H9 (cell line): ENCODE measurements at regions not wholly inside any gene's neighbourhood (a gene's known extent, or its start where the extent isn't known, plus 50 kb on each side); places are given as distances from the start of the nearest gene placed in this dataset.

Experiments
- DNase-seq: peaks from one replicate; pipeline ENCODE4 v3.0.0-alpha.2; 2017
- H2AFZ ChIP-seq: one replicate; pipeline ENCODE4 v1.6.1; 2013; ENCODE audit warnings: mild to moderate bottlenecking, low read length, control low read depth, moderate library complexity
- H2AK5ac ChIP-seq: 2 replicates; pipeline ENCODE4 v1.6.1; 2013; ENCODE audit warnings: low read length, control low read depth, mixed read lengths; ENCODE audit not compliant: insufficient read length
- H2BK120ac ChIP-seq: one replicate; pipeline ENCODE4 v1.6.1; 2013; ENCODE audit warnings: low read depth, mild to moderate bottlenecking, low read length, control low read depth, inconsistent platforms; ENCODE audit not compliant: poor library complexity, severe bottlenecking
- H2BK12ac ChIP-seq: 2 replicates; pipeline ENCODE4 v1.6.1; 2013; ENCODE audit warnings: low read length, control low read depth, mixed read lengths, low read depth; ENCODE audit not compliant: insufficient read length
- H2BK15ac ChIP-seq: 2 replicates; pipeline ENCODE4 v1.6.1; 2013; ENCODE audit warnings: low read depth, low read length, control low read depth
- H2BK20ac ChIP-seq: one replicate; pipeline ENCODE4 v1.6.1; 2013; ENCODE audit warnings: low read depth, mild to moderate bottlenecking, low read length, control low read depth, inconsistent platforms; ENCODE audit not compliant: poor library complexity, severe bottlenecking
- H2BK5ac ChIP-seq: 2 replicates; pipeline ENCODE4 v1.6.1; 2013; ENCODE audit warnings: low read length, control low read depth, mixed read lengths; ENCODE audit not compliant: insufficient read length
- H3K14ac ChIP-seq: 2 replicates; pipeline ENCODE4 v1.6.1; 2013; ENCODE audit warnings: low read length, control low read depth; ENCODE audit not compliant: insufficient read depth
- H3K18ac ChIP-seq: 2 replicates; pipeline ENCODE4 v1.6.1; 2013; ENCODE audit warnings: low read depth, mild to moderate bottlenecking, mixed read lengths, low read length, control low read depth; ENCODE audit not compliant: insufficient read length
- H3K23ac ChIP-seq: 2 replicates; pipeline ENCODE4 v1.6.1; 2013; ENCODE audit warnings: low read length, control low read depth, mixed read lengths, low read depth; ENCODE audit not compliant: insufficient read length
- H3K23me2 ChIP-seq: 2 replicates; pipeline ENCODE4 v1.6.1; 2013; ENCODE audit warnings: low read depth, mild to moderate bottlenecking, mixed read lengths, low read length, control low read depth; ENCODE audit not compliant: insufficient read length, poor library complexity, severe bottlenecking
- H3K27ac ChIP-seq: 2 replicates; pipeline ENCODE4 v1.5.1; 2013; ENCODE audit warnings: low read length, control low read depth, mixed read lengths, low read depth; ENCODE audit not compliant: insufficient read length
- H3K27me3 ChIP-seq: 2 replicates; pipeline ENCODE4 v1.6.1; 2013; ENCODE audit warnings: low read length, control low read depth, inconsistent platforms; ENCODE audit not compliant: insufficient read depth
- H3K4ac ChIP-seq: 2 replicates; pipeline ENCODE4 v1.6.1; 2013; ENCODE audit warnings: low read depth, mild to moderate bottlenecking, control low read depth, inconsistent platforms, low read length, moderate library complexity
- H3K4me1 ChIP-seq: 2 replicates; pipeline ENCODE4 v1.6.1; 2013; ENCODE audit warnings: low read length, control low read depth, inconsistent platforms; ENCODE audit not compliant: insufficient read depth
- H3K4me2 ChIP-seq: 2 replicates; pipeline ENCODE4 v1.6.1; 2013; ENCODE audit warnings: low read length, control low read depth, mixed read lengths; ENCODE audit not compliant: insufficient read length, insufficient read depth
- H3K56ac ChIP-seq: 2 replicates; pipeline ENCODE4 v1.6.1; 2013; ENCODE audit warnings: low read depth, mild to moderate bottlenecking, mixed read lengths, low read length, control low read depth; ENCODE audit not compliant: insufficient read length
- H3K79me1 ChIP-seq: 2 replicates; pipeline ENCODE4 v1.6.1; 2013; ENCODE audit warnings: low read depth, mild to moderate bottlenecking, moderate library complexity, low read length, control low read depth, inconsistent platforms; ENCODE audit not compliant: insufficient read depth, poor library complexity, severe bottlenecking
- H3K79me2 ChIP-seq: 2 replicates; pipeline ENCODE4 v1.6.1; 2013; ENCODE audit warnings: low read length, control low read depth, inconsistent platforms; ENCODE audit not compliant: insufficient read depth
- H3K9ac ChIP-seq: 2 replicates; pipeline ENCODE4 v1.6.1; 2013; ENCODE audit warnings: low read length, control low read depth, mixed read lengths; ENCODE audit not compliant: insufficient read length; ENCODE audit errors: extremely low read depth
- H3K9me3 ChIP-seq: one replicate; pipeline ENCODE4 v1.6.1; 2013; ENCODE audit warnings: low read depth, low read length, inconsistent platforms; ENCODE audit not compliant: control insufficient read depth
- H3T11ph ChIP-seq: one replicate; pipeline ENCODE4 v1.6.1; 2013; ENCODE audit warnings: mild to moderate bottlenecking, low read length, control low read depth, inconsistent platforms
- H4K20me1 ChIP-seq: one replicate; pipeline ENCODE4 v1.6.1; 2013; ENCODE audit not compliant: control insufficient read depth, insufficient read length, insufficient read depth
- H4K5ac ChIP-seq: 2 replicates; pipeline ENCODE4 v1.6.1; 2013; ENCODE audit warnings: low read depth, mild to moderate bottlenecking, mixed read lengths, low read length, control low read depth; ENCODE audit not compliant: insufficient read length
- H4K8ac ChIP-seq: replicated peaks from 2 replicates; pipeline ENCODE4 v1.6.1; 2013; ENCODE audit warnings: low read length, control low read depth, mixed read lengths, low read depth; ENCODE audit not compliant: insufficient read length
- H4K91ac ChIP-seq: 2 replicates; pipeline ENCODE4 v1.6.1; 2013; ENCODE audit warnings: low read depth, mild to moderate bottlenecking, moderate library complexity, mixed read lengths, low read length, control low read depth; ENCODE audit not compliant: insufficient read length
- H3K27ac Mint-ChIP-seq, 3 experiments: 2 replicates in 2 of 3; 3 replicates in 1 of 3; pipeline ENCODE4 v1.8.0; 2020 to 2021; ENCODE audit warnings: mixed read lengths in 3 of 3, mild to moderate bottlenecking in 1 of 3, moderate library complexity in 1 of 3
- H3K27me3 Mint-ChIP-seq: 2 replicates; pipeline ENCODE4 v1.8.0; 2021; ENCODE audit warnings: low read depth, mild to moderate bottlenecking, moderate library complexity, mixed read lengths
- H3K36me3 Mint-ChIP-seq, 3 experiments: 2 replicates in 2 of 3; 3 replicates in 1 of 3; pipeline ENCODE4 v1.8.0; 2020 to 2021; ENCODE audit warnings: low read depth in 3 of 3, mixed read lengths in 3 of 3; ENCODE audit not compliant: insufficient read depth in 1 of 3
- H3K4me1 Mint-ChIP-seq, 2 experiments: 2 replicates each; pipeline ENCODE4 v1.8.0; 2020; ENCODE audit warnings: mixed read lengths in 2 of 2
- H3K4me3 Mint-ChIP-seq, 2 experiments: 2 replicates in 1 of 2; 3 replicates in 1 of 2; pipeline ENCODE4 v1.8.0; 2020 to 2021; ENCODE audit warnings: mild to moderate bottlenecking in 2 of 2, mixed read lengths in 2 of 2, moderate library complexity in 1 of 2
- H3K9me3 Mint-ChIP-seq, 2 experiments: 2 replicates in 1 of 2; 3 replicates in 1 of 2; pipeline ENCODE4 v1.8.0; 2020; ENCODE audit warnings: mild to moderate bottlenecking in 2 of 2, mixed read lengths in 2 of 2, moderate library complexity in 1 of 2
- CTCF ChIP-seq: fragments of 200-600 bp; sonication (generic); conservative IDR thresholded peaks from 3 replicates; pipeline ENCODE4 v1.8.0; 2021; ENCODE audit warnings: antibody characterized with exemption, mild to moderate bottlenecking
- WGBS: extraction: QIAGEN DNeasy Blood & Tissue Kit; methylation state at CpG from one replicate; pipeline ENCODE4 v1.1.7; 2013; ENCODE audit warnings: missing lambda C conversion rate, low lambda C conversion rate, mixed read lengths; ENCODE audit not compliant: insufficient read length; ENCODE audit errors: extremely low coverage; 5-methylcytosine and 5-hydroxymethylcytosine counted together

- Mint-ChIP-seq H3K4me3 (no peak overlapping the region), H3K36me3 (peaks cover 0 to 3% (median 0%) of the 10 kb centered on the region in 3 experiments; a peak in 1 of 7 replicates), H3K27ac (no peak overlapping the region; a peak in 1 of 7 replicates), H3K9me3 (no peaks in the 10 kb centered on the region), H3K27me3 (peaks cover 28% of the 10 kb centered on the region), H3K4me1 (peaks cover 8 to 9% of the 10 kb centered on the region in 2 experiments; a peak in 3 of 4 replicates)
- Histone ChIP-seq H3K27ac (no peak overlapping the region), H2AFZ (no peak overlapping the region), H3K9ac (no peak overlapping the region), H3K14ac (no peak overlapping the region), H3K23me2 (no peaks in the 10 kb centered on the region), H3K27me3 (no peaks in the 10 kb centered on the region), H3T11ph (no peak overlapping the region), H2BK5ac (no peak overlapping the region), H2BK12ac (no peak overlapping the region), H3K4ac (no peak overlapping the region), H2BK120ac (no peak overlapping the region), H2BK15ac (no peak overlapping the region), H2BK20ac (no peak overlapping the region), H4K20me1 (no peaks in the 10 kb centered on the region), H4K5ac (no peak overlapping the region), H3K23ac (no peak overlapping the region), H3K9me3 (no peaks in the 10 kb centered on the region), H3K4me1 (no peaks in the 10 kb centered on the region), H3K56ac (no peak overlapping the region), H3K79me1 (no peaks in the 10 kb centered on the region), H3K4me2 (no peak overlapping the region), H3K18ac (no peak overlapping the region), H2AK5ac (no peak overlapping the region), H4K8ac (no peak overlapping the region), H4K91ac (no peak overlapping the region), H3K79me2 (no peaks in the 10 kb centered on the region)
- WGBS = no CpG with 5 or more reads among the region's 11 CpGs
- no peak for TF ChIP-seq CTCF
- DNase-seq = no peak
Measured at GRCh38 chr21:41565550-41565949, 57.6 kb upstream of the TMPRSS2 start.
